ENCODE measurements at regions not wholly inside any gene's neighbourhood (a gene's known extent, or its start where the extent isn't known, plus 50 kb on each side); places are given as distances from the start of the nearest gene placed in this dataset.

GRCh38 chr4:168019019-168019651 lies 73.2 kb upstream of the ANXA10 start:
- Histone ChIP-seq H3K56ac (replicated peaks; ENCODE audit: insufficient read length, low read depth, low read length) (no peak overlapping the region), H3K79me1 (ENCODE audit: low read depth, low read length) (no peaks in the 10 kb centered on the region), H2BK5ac (ENCODE audit: low read depth, low read length) (no peak overlapping the region), H3K79me2 (ENCODE audit: control insufficient read depth in 1 of 2, insufficient read depth in 2 of 2, low read length in 2 of 2) (no peaks in the 10 kb centered on the region), H3K14ac (ENCODE audit: insufficient read length) (no peak overlapping the region), H2BK15ac (ENCODE audit: low read length) (no peak overlapping the region), H4K8ac (ENCODE audit: extremely low read depth, insufficient read depth, low read length) (no peak overlapping the region), H4K5ac (ENCODE audit: insufficient read length, low read depth, low read length) (no peak overlapping the region), H3K4ac (replicated peaks; ENCODE audit: insufficient read length, low read depth, low read length) (no peak overlapping the region), H3K27me3 (replicated peaks in 1 of 4; ENCODE audit: control insufficient read depth in 3 of 4, extremely low read depth in 1 of 4, insufficient read depth in 3 of 4, low read length in 3 of 4) (no peaks in the 10 kb centered on the region), H3K27ac (ENCODE audit: low read depth, low read length) (no peak overlapping the region), H2BK12ac (ENCODE audit: low read depth, low read length) (no peak overlapping the region), H2AFZ (ENCODE audit: low read length) (no peak overlapping the region), H3K23me2 (ENCODE audit: low read depth, low read length) (no peaks in the 10 kb centered on the region), H3K18ac (ENCODE audit: extremely low read depth, low read length) (no peak overlapping the region), H3K9me3 (ENCODE audit: insufficient read depth in 2 of 2, low read depth in 1 of 2, low read length in 1 of 2) (peaks cover 20 to 21% of the 10 kb centered on the region in 2 experiments), H3K9ac (replicated peaks in 1 of 4; ENCODE audit: extremely low read depth in 1 of 4, low read depth in 3 of 4, low read length in 3 of 4) (no peak overlapping the region), H3K4me3 (ENCODE audit: extremely low read depth in 1 of 4, insufficient read depth in 2 of 4, low read depth in 3 of 4, low read length in 4 of 4) (no peak overlapping the region), H3K23ac (ENCODE audit: insufficient read length) (no peak overlapping the region), H3K36me3 (ENCODE audit: control insufficient read depth in 2 of 4, insufficient read depth in 4 of 4, low read length in 3 of 4) (no peaks in the 10 kb centered on the region), H2BK20ac (ENCODE audit: low read length) (no peak overlapping the region), H3K4me2 (ENCODE audit: insufficient read depth in 1 of 2, low read depth in 2 of 2, low read length in 2 of 2) (no peak overlapping the region), H4K20me1 (replicated peaks in 1 of 2; ENCODE audit: control insufficient read depth in 1 of 2, insufficient read depth in 2 of 2, low read length in 2 of 2) (no peaks in the 10 kb centered on the region), H2AK5ac (ENCODE audit: low read depth, low read length) (no peak overlapping the region), H2BK120ac (replicated peaks; ENCODE audit: low read depth, low read length) (no peak overlapping the region), H4K91ac (replicated peaks; ENCODE audit: insufficient read length, low read length) (no peak overlapping the region), H3K4me1 (replicated peaks in 1 of 4; ENCODE audit: control insufficient read depth in 3 of 4, insufficient read depth in 4 of 4, low read length in 3 of 4) (no peaks in the 10 kb centered on the region; a peak in 1 of 7 replicates)
- ChIA-PET POLR2A (ENCODE audit: partially characterized antibody) (no interaction called here), CTCF (ENCODE audit: partially characterized antibody) (interaction anchor here (1.1 kb wide), 1 partner anchor 135 kb away, joined by 3 read pairs; no protein-coding TSS in a partner anchor)
- TF ChIP-seq NRF1 (IDR thresholded peaks at IDR 0.05; ENCODE audit: low read depth, low read length) = no peak
- TF ChIP-seq POU5F1 (IDR thresholded peaks at IDR 0.05; ENCODE audit: low read depth, low read length) = no peak
- no peak for TF ChIP-seq CEBPB (IDR thresholded peaks at IDR 0.05; ENCODE audit: low read depth, low read length)
- no peak for TF ChIP-seq SIRT6 (IDR thresholded peaks at IDR 0.05; ENCODE audit: low read length)
- no peak for TF ChIP-seq CBX8 (IDR thresholded peaks at IDR 0.05; ENCODE audit: borderline replicate concordance, low read depth, low read length)
- TF ChIP-seq BACH1 (IDR thresholded peaks at IDR 0.05; ENCODE audit: low read length) = no peak
- no peak for TF ChIP-seq MAX (IDR thresholded peaks at IDR 0.05)
- no peak for TF ChIP-seq KDM1A (IDR thresholded peaks at IDR 0.05; ENCODE audit: borderline replicate concordance, low read length)
- FAIRE-seq = no peak
- DNase-seq (ENCODE audit: low read depth in 1 of 2, low spot score in 2 of 2) = no peak
- WGBS, 2 experiments (ENCODE audit: extremely low coverage in 1 of 2, insufficient coverage in 1 of 2, insufficient read length in 1 of 2, insufficient replicate concordance in 2 of 2, low coverage in 1 of 2, low lambda C conversion rate in 2 of 2, missing lambda C conversion rate in 1 of 2) = 94% methylated on average over 1 of the region's 1 CpG; no CpG with 5 or more reads in 1 of the 2 experiments
